Pancreas (tissue), 10 donors: ENCODE measurements at regions not wholly inside any gene's neighbourhood (a gene's known extent, or its start where the extent isn't known, plus 50 kb on each side); places are given as distances from the start of the nearest gene placed in this dataset.

Source experiments
- ATAC-seq, 4 donors: fragments of 200-7000 bp; cut with Tn5 transposase; one replicate each; pipeline versions ENCODE4 v1.8.0 to v1.9.1; 2020; ENCODE audit warnings: mild to moderate bottlenecking in 4 of 4, moderate library complexity in 4 of 4
- DNase-seq, 6 donors: peaks; one replicate each; pipeline ENCODE4 v3.0.0-alpha.2; 2020
- FAIRE-seq: peaks from 2 replicates; lab custom pipeline; 2012; peaks lifted over from hg19 to GRCh38; lab: Jason Lieb, UNC
- H3K27ac ChIP-seq, 4 donors: fragments of 200-600 bp; sonication (generic); 1 replicate in 3 of 4; 2 replicates in 1 of 4; pipeline versions ENCODE4 v1.5.0 to v1.8.0; 2020
- H3K27me3 ChIP-seq, 4 donors: fragments of 200-600 bp; one replicate each; pipeline ENCODE4 v1.8.0; 2021
- H3K36me3 ChIP-seq, 3 donors: fragments of 200-600 bp; sonication (generic) in 1 of 3; one replicate each; pipeline versions ENCODE4 v1.5.0 to v1.8.0; 2020 to 2021
- H3K4me1 ChIP-seq, 3 donors: fragments of 200-600 bp; one replicate each; pipeline ENCODE4 v1.8.0; 2021
- H3K4me3 ChIP-seq, 4 donors: fragments of 200-600 bp; sonication (generic) in 2 of 4; one replicate each; pipeline versions ENCODE4 v1.5.0 to v1.8.0; 2020 to 2021
- H3K9me3 ChIP-seq, 4 donors: fragments of 200-600 bp; one replicate each; pipeline ENCODE4 v1.8.0; 2021
- CTCF ChIP-seq, 4 donors: fragments of 200-600 bp; sonication (generic) in 3 of 4; IDR thresholded peaks; one replicate each; pipeline versions ENCODE4 v1.5.0 to v1.8.0; 2021; ENCODE audit warnings: antibody characterized with exemption in 4 of 4
- WGBS, 2 donors: extraction: QIAGEN DNeasy Blood & Tissue Kit; methylation state at CpG; one replicate each; pipeline ENCODE4 v1.1.7; 2013; 5-methylcytosine and 5-hydroxymethylcytosine counted together
- intact Hi-C, 3 donors: fragments of 100-400 bp; cut with DNase I; formaldehyde crosslinking; loops; one replicate each; pipeline versions ENCODE4 v1.11.1 to v1.14.2; 2022
- donor health status: healthy with polysubstance abuse.
- donor health status: DM: no; HTN: no; CAD: no; lungs with moderate emphysema.
- donor health status: DM: no; HTN: no; CAD: no.
- donor health status: control.
- donor health status: control.
- donor health status: Bipolar disorder and iron deficiency.
- donor health status: DM: yes; HTN: yes; CAD: no.
- donor health status: DM: no; HTN: no; CAD: no.
- donor health status: DM: no; HTN: no; CAD: no.
- donor health status: DM: yes; HTN: yes; CAD: no.

GRCh38 chr5:89047571-89047970 lies 164.6 kb upstream of the MEF2C start:
- 79 to 81% methylated on average over 1 of the region's 1 CpG for WGBS, 2 donors
- Histone ChIP-seq H3K36me3 (no peaks in the 10 kb centered on the region), H3K27ac (no peak overlapping the region), H3K4me1 (no peaks in the 10 kb centered on the region), H3K4me3 (no peak overlapping the region), H3K9me3 (no peaks in the 10 kb centered on the region), H3K27me3 (no peaks in the 10 kb centered on the region)
- intact Hi-C loops, result no loop called here
- ATAC-seq, result no peak
- no peak for TF ChIP-seq CTCF (IDR thresholded peaks at IDR 0.05)
- no peak for FAIRE-seq
- DNase-seq, result no peak

- Histone ChIP-seq H3K4me1 (no peaks in the 10 kb centered on the region), H3K27ac (no peak overlapping the region), H3K9me3 (no peaks in the 10 kb centered on the region), H3K4me3 (no peak overlapping the region), H3K27me3 (no peaks in the 10 kb centered on the region), H3K36me3 (no peaks in the 10 kb centered on the region)
- DNase-seq (no peak), ATAC-seq (no peak), FAIRE-seq (no peak)
- WGBS, 2 donors, result 70% methylated on average over 3 of the region's 3 CpGs
- no peak for TF ChIP-seq CTCF (IDR thresholded peaks at IDR 0.05)
- intact Hi-C loops, result no loop called here
These were observed 162.2 kb upstream of the MEF2C start for GRCh38 chr5:89045216-89045615.

GRCh38 chr5:89044674-89045200 lies 161.8 kb upstream of the MEF2C start:
- no peak overlapping the region for H3K4me3 ChIP-seq
- WGBS, 2 donors, result 79% methylated on average over 5 of the region's 5 CpGs
- H3K36me3 ChIP-seq, result no peaks in the 10 kb centered on the region
- no peak for TF ChIP-seq CTCF (IDR thresholded peaks at IDR 0.05)
- H3K4me1 ChIP-seq, result no peaks in the 10 kb centered on the region
- H3K9me3 ChIP-seq, result no peaks in the 10 kb centered on the region
- FAIRE-seq (no peak), ATAC-seq (no peak), DNase-seq (no peak)
- intact Hi-C loops, result no loop called here
- H3K27ac ChIP-seq, result no peak overlapping the region
- H3K27me3 ChIP-seq, result no peaks in the 10 kb centered on the region

DNA sequence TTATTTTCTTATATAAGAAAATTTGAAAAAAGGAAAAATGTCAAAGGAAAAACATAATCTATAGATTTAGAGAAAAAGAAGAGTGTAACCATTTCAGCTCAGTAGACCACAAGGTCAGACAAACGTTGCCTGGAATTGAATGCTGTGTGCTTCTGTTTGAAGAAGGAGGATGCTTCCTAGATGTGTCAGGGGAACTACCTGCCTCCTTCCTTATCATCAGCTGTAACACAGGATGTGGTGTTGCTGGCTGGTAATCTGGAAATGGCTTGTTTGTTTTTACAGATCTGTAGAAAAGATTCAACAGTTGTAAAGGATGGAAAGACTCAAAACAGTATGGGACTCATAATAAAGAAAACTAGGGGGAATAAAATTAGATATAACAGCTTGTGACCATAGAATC lies 160.7 kb upstream of the MEF2C start:
- H3K4me3 ChIP-seq, result no peak overlapping the region
- no peaks in the 10 kb centered on the region for H3K4me1 ChIP-seq
- DNase-seq (no peak), ATAC-seq (no peak), FAIRE-seq (no peak)
- H3K27ac ChIP-seq, result no peak overlapping the region
- WGBS, 2 donors, result 6% methylated on average over 1 of the region's 1 CpG
- H3K27me3 ChIP-seq, result no peaks in the 10 kb centered on the region
- no peak for TF ChIP-seq CTCF (IDR thresholded peaks at IDR 0.05)
- intact Hi-C loops, result no loop called here
- H3K36me3 ChIP-seq, result no peaks in the 10 kb centered on the region
- H3K9me3 ChIP-seq, result no peaks in the 10 kb centered on the region

DNA sequence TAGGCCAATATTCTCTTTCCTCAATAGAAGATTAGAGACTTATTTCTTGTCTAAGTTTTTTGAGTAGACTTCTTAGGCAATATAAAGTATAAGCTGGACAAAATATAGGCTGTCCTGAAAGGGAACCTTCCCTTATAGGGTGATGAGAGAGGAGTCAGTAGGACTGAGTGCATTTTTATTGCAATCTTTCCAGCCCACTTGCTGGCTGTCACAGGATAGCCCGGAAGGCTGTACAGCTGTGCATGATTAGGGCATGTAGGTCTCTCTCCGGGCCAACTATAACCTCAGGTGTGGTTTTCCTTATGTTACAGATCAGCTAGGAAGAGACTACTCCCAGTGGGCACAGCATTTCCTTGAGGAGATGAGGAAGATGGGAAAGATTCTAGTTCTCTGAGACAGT lies 159.8 kb upstream of the MEF2C start:
- DNase-seq (no peak), ATAC-seq (no peak), FAIRE-seq (no peak)
- H3K4me1 ChIP-seq, result no peaks in the 10 kb centered on the region
- no peak overlapping the region for H3K27ac ChIP-seq
- H3K36me3 ChIP-seq, result no peaks in the 10 kb centered on the region
- H3K4me3 ChIP-seq, result no peak overlapping the region
- H3K27me3 ChIP-seq, result no peaks in the 10 kb centered on the region
- TF ChIP-seq CTCF (IDR thresholded peaks at IDR 0.05), result no peak
- 53 to 61% methylated on average over 2 of the region's 2 CpGs for WGBS, 2 donors
- intact Hi-C loops, result no loop called here
- H3K9me3 ChIP-seq, result no peaks in the 10 kb centered on the region
